Panc1 (cell line): ENCODE measurements at regions not wholly inside any gene's neighbourhood (a gene's known extent, or its start where the extent isn't known, plus 50 kb on each side); places are given as distances from the start of the nearest gene placed in this dataset.

ENCODE experiments used
- POLR2AphosphoS5 ChIP-seq: IDR thresholded peaks from 2 replicates; pipeline ENCODE4 v1.6.1; 2012; ENCODE audit warnings: mild to moderate bottlenecking, low read depth, low read length, moderate library complexity
- SIN3A ChIP-seq: IDR thresholded peaks from 2 replicates; pipeline ENCODE4 v1.6.1; 2012; ENCODE audit warnings: low read depth, mild to moderate bottlenecking, low read length, moderate library complexity, borderline replicate concordance; ENCODE audit not compliant: insufficient read depth
- TF ChIP-seq, protein P1 (sequence below): fragments of 450-650 bp; IDR thresholded peaks from 2 replicates; pipeline ENCODE4 v1.5.1; 2017; ENCODE audit warnings: mild to moderate bottlenecking
- TF ChIP-seq, protein P2 (sequence below), 2 experiments: IDR thresholded peaks; 2 replicates each; pipeline ENCODE4 v1.6.1; 2011 to 2012; ENCODE audit warnings: low read depth in 2 of 2, control low read depth in 1 of 2, low read length in 1 of 2, mild to moderate bottlenecking in 1 of 2, moderate library complexity in 1 of 2; ENCODE audit not compliant: insufficient read depth in 1 of 2

DNA sequence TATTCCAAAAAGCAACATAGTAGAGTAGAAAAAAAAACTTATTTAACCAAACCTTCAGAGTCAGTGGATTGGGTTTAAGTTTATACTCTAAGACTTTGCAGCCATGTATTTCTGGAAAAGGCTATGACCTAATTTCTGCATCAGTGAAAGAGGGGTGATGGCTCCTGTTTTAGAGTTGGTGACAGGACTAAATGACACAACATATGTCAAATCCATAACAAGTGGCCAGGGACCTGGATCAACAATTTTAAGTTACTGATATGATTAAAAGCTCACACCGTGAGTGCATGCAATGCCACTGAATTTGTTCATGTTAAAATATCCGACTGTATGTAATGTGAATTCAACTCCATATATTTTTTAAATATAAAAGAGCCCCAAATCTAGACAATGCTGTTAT is 390.6 kb downstream of the TNS3 start:
- TF ChIP-seq POLR2AphosphoS5: no peak
- TF ChIP-seq, protein P1, sequence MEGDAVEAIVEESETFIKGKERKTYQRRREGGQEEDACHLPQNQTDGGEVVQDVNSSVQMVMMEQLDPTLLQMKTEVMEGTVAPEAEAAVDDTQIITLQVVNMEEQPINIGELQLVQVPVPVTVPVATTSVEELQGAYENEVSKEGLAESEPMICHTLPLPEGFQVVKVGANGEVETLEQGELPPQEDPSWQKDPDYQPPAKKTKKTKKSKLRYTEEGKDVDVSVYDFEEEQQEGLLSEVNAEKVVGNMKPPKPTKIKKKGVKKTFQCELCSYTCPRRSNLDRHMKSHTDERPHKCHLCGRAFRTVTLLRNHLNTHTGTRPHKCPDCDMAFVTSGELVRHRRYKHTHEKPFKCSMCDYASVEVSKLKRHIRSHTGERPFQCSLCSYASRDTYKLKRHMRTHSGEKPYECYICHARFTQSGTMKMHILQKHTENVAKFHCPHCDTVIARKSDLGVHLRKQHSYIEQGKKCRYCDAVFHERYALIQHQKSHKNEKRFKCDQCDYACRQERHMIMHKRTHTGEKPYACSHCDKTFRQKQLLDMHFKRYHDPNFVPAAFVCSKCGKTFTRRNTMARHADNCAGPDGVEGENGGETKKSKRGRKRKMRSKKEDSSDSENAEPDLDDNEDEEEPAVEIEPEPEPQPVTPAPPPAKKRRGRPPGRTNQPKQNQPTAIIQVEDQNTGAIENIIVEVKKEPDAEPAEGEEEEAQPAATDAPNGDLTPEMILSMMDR: no peak
- TF ChIP-seq, protein P2, sequence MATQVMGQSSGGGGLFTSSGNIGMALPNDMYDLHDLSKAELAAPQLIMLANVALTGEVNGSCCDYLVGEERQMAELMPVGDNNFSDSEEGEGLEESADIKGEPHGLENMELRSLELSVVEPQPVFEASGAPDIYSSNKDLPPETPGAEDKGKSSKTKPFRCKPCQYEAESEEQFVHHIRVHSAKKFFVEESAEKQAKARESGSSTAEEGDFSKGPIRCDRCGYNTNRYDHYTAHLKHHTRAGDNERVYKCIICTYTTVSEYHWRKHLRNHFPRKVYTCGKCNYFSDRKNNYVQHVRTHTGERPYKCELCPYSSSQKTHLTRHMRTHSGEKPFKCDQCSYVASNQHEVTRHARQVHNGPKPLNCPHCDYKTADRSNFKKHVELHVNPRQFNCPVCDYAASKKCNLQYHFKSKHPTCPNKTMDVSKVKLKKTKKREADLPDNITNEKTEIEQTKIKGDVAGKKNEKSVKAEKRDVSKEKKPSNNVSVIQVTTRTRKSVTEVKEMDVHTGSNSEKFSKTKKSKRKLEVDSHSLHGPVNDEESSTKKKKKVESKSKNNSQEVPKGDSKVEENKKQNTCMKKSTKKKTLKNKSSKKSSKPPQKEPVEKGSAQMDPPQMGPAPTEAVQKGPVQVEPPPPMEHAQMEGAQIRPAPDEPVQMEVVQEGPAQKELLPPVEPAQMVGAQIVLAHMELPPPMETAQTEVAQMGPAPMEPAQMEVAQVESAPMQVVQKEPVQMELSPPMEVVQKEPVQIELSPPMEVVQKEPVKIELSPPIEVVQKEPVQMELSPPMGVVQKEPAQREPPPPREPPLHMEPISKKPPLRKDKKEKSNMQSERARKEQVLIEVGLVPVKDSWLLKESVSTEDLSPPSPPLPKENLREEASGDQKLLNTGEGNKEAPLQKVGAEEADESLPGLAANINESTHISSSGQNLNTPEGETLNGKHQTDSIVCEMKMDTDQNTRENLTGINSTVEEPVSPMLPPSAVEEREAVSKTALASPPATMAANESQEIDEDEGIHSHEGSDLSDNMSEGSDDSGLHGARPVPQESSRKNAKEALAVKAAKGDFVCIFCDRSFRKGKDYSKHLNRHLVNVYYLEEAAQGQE (IDR thresholded peaks at IDR 0.05; ENCODE audit: insufficient read depth in 1 of 2, low read depth in 2 of 2, low read length in 1 of 2): no peak
- TF ChIP-seq SIN3A: no peak
